Lower leg skin (tissue), 3 donors: ENCODE measurements at regions not wholly inside any gene's neighbourhood (a gene's known extent, or its start where the extent isn't known, plus 50 kb on each side); places are given as distances from the start of the nearest gene placed in this dataset.

Source experiments
- CTCF ChIP-seq, 3 donors: fragments of 450-650 bp; IDR thresholded peaks; one replicate each; pipeline ENCODE4 v1.5.1; 2016; ENCODE audit warnings: antibody characterized with exemption in 3 of 3, mild to moderate bottlenecking in 3 of 3, moderate library complexity in 2 of 3
- POLR2A ChIP-seq, 2 donors: fragments of 450-650 bp; IDR thresholded peaks; one replicate each; pipeline ENCODE4 v1.6.1; 2016 to 2017; ENCODE audit warnings: antibody characterized with exemption in 2 of 2, mild to moderate bottlenecking in 1 of 2, moderate library complexity in 1 of 2

GRCh38 chr3:28173836-28174235 is 67.6 kb upstream of the CMC1 start:
- TF ChIP-seq CTCF (IDR thresholded peaks at IDR 0.05) (no peak), POLR2A (IDR thresholded peaks at IDR 0.05) (no peak)
